HCT116 (cell line): ENCODE measurements at regions not wholly inside any gene's neighbourhood (a gene's known extent, or its start where the extent isn't known, plus 50 kb on each side); places are given as distances from the start of the nearest gene placed in this dataset.

Experiments used
- ATAC-seq: fragments of 200-7000 bp; cut with Tn5 transposase; 2 replicates; pipeline ENCODE4 v1.9.1; 2020; ENCODE audit warnings: mild to moderate bottlenecking, moderate library complexity
- BruUV-seq: library from RNA; stranded (reverse); fragments of 400-500 nt; replicated peaks from 2 replicates; lab custom pipeline; 2021; lab: Mats Ljungman, UMichigan
- CTCF ChIA-PET: fragments of 300-600 bp; sonication (Branson Sonifier 250); formaldehyde crosslinking; loops from one replicate; lab custom pipeline; 2021; ENCODE audit warnings: antibody characterized with exemption; lab: Charles Lee
- POLR2A ChIA-PET: fragments of 300-600, 350-600 bp; sonication (Branson Sonifier 250); formaldehyde crosslinking; loops from one replicate; lab custom pipeline; 2021; ENCODE audit warnings: antibody characterized with exemption; lab: Charles Lee
- RAD21 ChIA-PET, 2 experiments: fragments of 300-600 bp; sonication (Branson Sonifier 250); formaldehyde crosslinking; loops; one replicate each; lab custom pipeline; 2023; ENCODE audit warnings: low total read pairs in 2 of 2; ENCODE audit not compliant: uncharacterized antibody in 2 of 2, unreplicated experiment in 2 of 2, low non-redundant PET in 1 of 2; lab: Charles Lee
- DNase-seq: peaks from one replicate; pipeline ENCODE4 v3.0.0-alpha.2; 2010; ENCODE audit warnings: low read depth, low spot score
- H2AFZ ChIP-seq: fragments of 200-600 bp; shearing (Covaris generic), sonication (generic); 2 replicates; pipeline ENCODE4 v1.6.1; 2017; ENCODE audit warnings: low read depth, mixed run types, mixed read lengths, antibody characterized with exemption, low read length; ENCODE audit not compliant: poor library complexity, severe bottlenecking
- H3K27ac ChIP-seq: 2 replicates; pipeline ENCODE4 v1.5.1; 2012; ENCODE audit warnings: low read depth, low read length
- H3K27me3 ChIP-seq: fragments of 200-600 bp; sonication (generic); 2 replicates; pipeline ENCODE4 v1.6.1; 2016; ENCODE audit warnings: mixed run types, low read length, mixed read lengths; ENCODE audit not compliant: insufficient read depth
- H3K36me3 ChIP-seq, 2 experiments: fragments of 200-500 bp in 1 of 2; fragments of 200-600 bp in 1 of 2; sonication (Bioruptor generic) in 1 of 2; sonication (generic) in 1 of 2; 2 replicates each; pipeline versions ENCODE4 v1.5.1 to v1.6.1; 2014 to 2016; ENCODE audit warnings: low read length in 2 of 2, inconsistent platforms in 1 of 2, mixed read lengths in 1 of 2, mixed run types in 1 of 2; ENCODE audit not compliant: insufficient read depth in 2 of 2, control insufficient read depth in 1 of 2
- H3K4me1 ChIP-seq, 2 experiments: fragments of 200-600 bp in 1 of 2; sonication (generic) in 1 of 2; 2 replicates each; pipeline versions ENCODE4 v1.5.1 to v1.6.1; 2012 to 2017; ENCODE audit warnings: low read length in 2 of 2, inconsistent platforms in 1 of 2, mild to moderate bottlenecking in 1 of 2, mixed read lengths in 1 of 2, mixed run types in 1 of 2, moderate library complexity in 1 of 2; ENCODE audit not compliant: insufficient read depth in 2 of 2, control insufficient read depth in 1 of 2
- H3K4me2 ChIP-seq: fragments of 200-600 bp; sonication (generic); 2 replicates; pipeline ENCODE4 v1.6.1; 2017; ENCODE audit warnings: mixed run types, low read length, mixed read lengths
- H3K4me3 ChIP-seq, 2 experiments: fragments of 200-600 bp in 1 of 2; sonication (generic) in 1 of 2; replicated peaks in 1 of 2; 2 replicates each; pipeline ENCODE4 v1.5.1; 2011 to 2016; ENCODE audit warnings: low read length in 2 of 2, control low read depth in 1 of 2, low read depth in 1 of 2, mild to moderate bottlenecking in 1 of 2, mixed read lengths in 1 of 2, mixed run types in 1 of 2
- H3K79me2 ChIP-seq: fragments of 200-600 bp; sonication (generic); 2 replicates; pipeline ENCODE4 v1.6.1; 2017; ENCODE audit warnings: mild to moderate bottlenecking, mixed run types, low read length, moderate library complexity, mixed read lengths; ENCODE audit not compliant: insufficient read depth
- H3K9ac ChIP-seq: fragments of 200-600 bp; sonication (generic); 2 replicates; pipeline ENCODE4 v1.6.1; 2016; ENCODE audit warnings: low read length, mixed read lengths
- H3K9me2 ChIP-seq: fragments of 200-600 bp; sonication (generic), shearing (Covaris generic); 2 replicates; pipeline ENCODE4 v1.6.1; 2017; ENCODE audit warnings: mixed run types, mild to moderate bottlenecking, moderate library complexity; ENCODE audit not compliant: insufficient read depth
- H3K9me3 ChIP-seq, 2 experiments: fragments of 200-500 bp in 1 of 2; fragments of 200-600 bp in 1 of 2; sonication (Bioruptor generic) in 1 of 2; sonication (generic) in 1 of 2; 2 replicates each; pipeline ENCODE4 v1.6.1; 2014 to 2017; ENCODE audit warnings: low read length in 2 of 2, mixed read lengths in 2 of 2, inconsistent platforms in 1 of 2, low read depth in 1 of 2, mild to moderate bottlenecking in 1 of 2, mixed run types in 1 of 2, moderate library complexity in 1 of 2; ENCODE audit not compliant: control insufficient read depth in 1 of 2, insufficient read depth in 1 of 2
- H4K20me1 ChIP-seq: fragments of 200-600 bp; sonication (generic), shearing (Covaris generic); 2 replicates; pipeline ENCODE4 v1.6.1; 2017; ENCODE audit warnings: mixed run types, mild to moderate bottlenecking, moderate library complexity; ENCODE audit not compliant: insufficient read depth
- CBX3 ChIP-seq: IDR thresholded peaks from 2 replicates; pipeline ENCODE4 v1.6.1; 2012; ENCODE audit warnings: low read depth
- EGR1 ChIP-seq: IDR thresholded peaks from 2 replicates; pipeline ENCODE4 v1.6.1; 2012; ENCODE audit warnings: low read depth
- ELF1 ChIP-seq: IDR thresholded peaks from 2 replicates; pipeline ENCODE4 v1.6.1; 2012; ENCODE audit warnings: low read depth, borderline replicate concordance
- EZH2 ChIP-seq: fragments of 200-600 bp; sonication (generic); IDR thresholded peaks from 2 replicates; pipeline ENCODE4 v1.6.1; 2017; ENCODE audit warnings: antibody characterized with exemption, mixed run types
- EZH2phosphoT487 ChIP-seq: fragments of 200-600 bp; IDR thresholded peaks from 2 replicates; pipeline ENCODE4 v1.6.1; 2018; ENCODE audit warnings: antibody characterized with exemption, borderline replicate concordance
- FOSL1 ChIP-seq: IDR thresholded peaks from 2 replicates; pipeline ENCODE4 v1.6.1; 2012; ENCODE audit warnings: low read depth
- JUND ChIP-seq: IDR thresholded peaks from 2 replicates; pipeline ENCODE4 v1.6.1; 2012
- POLR2A ChIP-seq: IDR thresholded peaks from 2 replicates; pipeline ENCODE4 v1.7.0; 2011; ENCODE audit warnings: borderline replicate concordance; ENCODE audit not compliant: insufficient read depth, insufficient read length; ENCODE audit errors: extremely low read depth
- POLR2AphosphoS5 ChIP-seq: IDR thresholded peaks from 2 replicates; pipeline ENCODE4 v1.6.1; 2011; ENCODE audit warnings: mild to moderate bottlenecking, low read depth, low read length, moderate library complexity
- RAD21 ChIP-seq: IDR thresholded peaks from 2 replicates; pipeline ENCODE4 v1.6.1; 2012; ENCODE audit warnings: low read depth, mild to moderate bottlenecking
- SP1 ChIP-seq: IDR thresholded peaks from 2 replicates; pipeline ENCODE4 v1.6.1; 2012; ENCODE audit warnings: low read depth
- TCF7L2 ChIP-seq: IDR thresholded peaks from 2 replicates; pipeline ENCODE4 v1.7.0; 2011; ENCODE audit warnings: borderline replicate concordance, inconsistent platforms; ENCODE audit not compliant: insufficient read depth, insufficient read length; ENCODE audit errors: extremely low read depth
- YY1 ChIP-seq: IDR thresholded peaks from 2 replicates; pipeline ENCODE4 v1.6.1; 2011; ENCODE audit warnings: low read length, low read depth, moderate library complexity, mild to moderate bottlenecking; ENCODE audit not compliant: insufficient replicate concordance; ENCODE audit errors: extremely low read depth
- ZFX ChIP-seq: fragments of 450-650 bp; IDR thresholded peaks from 2 replicates; pipeline ENCODE4 v1.6.1; 2017
- ZNF274 ChIP-seq: fragments of 200-500 bp; sonication (Bioruptor generic); IDR thresholded peaks from 2 replicates; pipeline ENCODE4 v1.6.1; 2014; ENCODE audit warnings: mild to moderate bottlenecking, low read depth, low read length, inconsistent platforms
- intact Hi-C: fragments of 100-400 bp; cut with micrococcal nuclease; formaldehyde crosslinking; loops from 2 replicates; pipeline ENCODE4 v1.10.0; 2022
- TF ChIP-seq, protein P1 (sequence below): IDR thresholded peaks from 2 replicates; pipeline ENCODE4 v1.6.1; 2012
- TF ChIP-seq, protein P2 (sequence below), 3 experiments: fragments of 200-600 bp in 1 of 3; sonication (generic) in 1 of 3; IDR thresholded peaks in 2 of 3; conservative IDR thresholded peaks in 1 of 3; 2 replicates each; pipeline ENCODE4 v1.5.1; 2012 to 2017; ENCODE audit warnings: low read depth in 2 of 3, low read length in 2 of 3, antibody characterized with exemption in 1 of 3, borderline replicate concordance in 1 of 3, control low read depth in 1 of 3, mild to moderate bottlenecking in 1 of 3, mixed read lengths in 1 of 3, mixed run types in 1 of 3, moderate library complexity in 1 of 3; ENCODE audit not compliant: insufficient read depth in 1 of 3
- TF ChIP-seq, protein P3 (sequence below): IDR thresholded peaks from 2 replicates; pipeline ENCODE4 v1.6.1; 2012

DNA sequence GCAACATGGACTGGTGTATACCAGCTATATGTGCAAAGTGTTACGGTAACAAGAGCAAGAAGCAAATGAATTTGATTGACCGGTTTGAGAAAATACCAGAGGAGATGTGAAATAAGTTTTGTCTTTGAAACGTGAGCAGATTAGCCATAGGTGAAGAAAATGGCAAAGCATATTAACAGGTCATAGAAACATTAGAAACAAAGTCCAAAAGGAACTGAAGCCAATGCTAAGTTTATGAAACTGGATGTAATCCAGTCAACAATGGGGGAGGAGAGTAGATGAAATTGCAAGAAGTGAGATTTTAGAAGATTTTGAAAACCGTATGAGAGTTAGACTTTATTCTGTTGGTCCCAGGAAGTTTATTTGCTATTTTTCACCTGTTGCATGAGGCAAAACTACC lies 1315.4 kb upstream of the CHAC2 start:
- ChIA-PET CTCF (no interaction called here), POLR2A (interaction anchor here (0.6 kb wide), 1 partner anchor 13 kb away, joined by 3 read pairs; no protein-coding TSS in a partner anchor), RAD21 (no interaction called here)
- Histone ChIP-seq H3K9ac (no peak overlapping the region), H4K20me1 (no peaks in the 10 kb centered on the region), H3K27me3 (no peaks in the 10 kb centered on the region), H2AFZ (no peak overlapping the region), H3K4me2 (no peak overlapping the region), H3K9me2 (no peaks in the 10 kb centered on the region), H3K4me3 (no peak overlapping the region), H3K4me1 (no peaks in the 10 kb centered on the region), H3K79me2 (no peaks in the 10 kb centered on the region), H3K36me3 (no peaks in the 10 kb centered on the region), H3K9me3 (no peaks in the 10 kb centered on the region), H3K27ac (no peak overlapping the region)
- ATAC-seq: no peak
- intact Hi-C loops: no loop called here
- BruUV-seq: no TSS peak
- DNase-seq: no peak
- TF ChIP-seq EZH2phosphoT487: no peak
- TF ChIP-seq, protein P1, sequence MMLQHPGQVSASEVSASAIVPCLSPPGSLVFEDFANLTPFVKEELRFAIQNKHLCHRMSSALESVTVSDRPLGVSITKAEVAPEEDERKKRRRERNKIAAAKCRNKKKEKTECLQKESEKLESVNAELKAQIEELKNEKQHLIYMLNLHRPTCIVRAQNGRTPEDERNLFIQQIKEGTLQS: no peak
- TF ChIP-seq FOSL1: no peak
- no peak for TF ChIP-seq YY1
- TF ChIP-seq ELF1: no peak
- no peak for TF ChIP-seq ZNF274
- TF ChIP-seq EGR1: no peak
- no peak for TF ChIP-seq POLR2AphosphoS5
- TF ChIP-seq EZH2: no peak
- TF ChIP-seq SP1: no peak
- no peak for TF ChIP-seq RAD21
- no peak for TF ChIP-seq ZFX

DNA sequence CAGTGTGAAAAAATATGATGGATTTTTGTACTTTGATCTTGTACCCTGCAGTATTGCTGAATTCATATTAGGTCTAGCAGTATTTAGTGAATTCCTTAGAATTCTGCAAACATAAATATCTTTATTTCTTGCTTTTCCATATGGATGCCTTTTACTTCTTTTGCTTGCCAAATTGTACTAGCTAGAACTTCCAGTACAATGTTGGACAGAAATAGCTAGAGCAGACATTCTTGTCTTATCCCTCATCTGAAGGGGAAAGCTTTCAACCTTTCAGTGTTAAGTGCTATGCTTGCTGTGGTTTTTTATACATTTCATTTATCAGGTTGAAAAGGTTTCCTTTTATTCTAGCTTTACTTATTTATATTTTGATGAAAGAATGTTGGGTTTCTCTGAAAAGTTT lies 1321.9 kb upstream of the CHAC2 start:
- H3K27ac ChIP-seq: no peak overlapping the region
- H3K9me2 ChIP-seq: no peaks in the 10 kb centered on the region
- no peaks in the 10 kb centered on the region for H3K36me3 ChIP-seq
- no peak overlapping the region for H3K4me2 ChIP-seq
- DNase-seq: no peak
- no peaks in the 10 kb centered on the region for H4K20me1 ChIP-seq
- H3K79me2 ChIP-seq: no peaks in the 10 kb centered on the region
- TF ChIP-seq RAD21 (no peak), ELF1 (no peak), POLR2A (no peak), ZNF274 (no peak), EZH2phosphoT487 (no peak), SP1 (no peak), EZH2 (no peak), EGR1 (no peak), CBX3 (no peak), TCF7L2 (no peak), JUND (no peak)
- TF ChIP-seq, protein P1: no peak
- TF ChIP-seq, protein P2, sequence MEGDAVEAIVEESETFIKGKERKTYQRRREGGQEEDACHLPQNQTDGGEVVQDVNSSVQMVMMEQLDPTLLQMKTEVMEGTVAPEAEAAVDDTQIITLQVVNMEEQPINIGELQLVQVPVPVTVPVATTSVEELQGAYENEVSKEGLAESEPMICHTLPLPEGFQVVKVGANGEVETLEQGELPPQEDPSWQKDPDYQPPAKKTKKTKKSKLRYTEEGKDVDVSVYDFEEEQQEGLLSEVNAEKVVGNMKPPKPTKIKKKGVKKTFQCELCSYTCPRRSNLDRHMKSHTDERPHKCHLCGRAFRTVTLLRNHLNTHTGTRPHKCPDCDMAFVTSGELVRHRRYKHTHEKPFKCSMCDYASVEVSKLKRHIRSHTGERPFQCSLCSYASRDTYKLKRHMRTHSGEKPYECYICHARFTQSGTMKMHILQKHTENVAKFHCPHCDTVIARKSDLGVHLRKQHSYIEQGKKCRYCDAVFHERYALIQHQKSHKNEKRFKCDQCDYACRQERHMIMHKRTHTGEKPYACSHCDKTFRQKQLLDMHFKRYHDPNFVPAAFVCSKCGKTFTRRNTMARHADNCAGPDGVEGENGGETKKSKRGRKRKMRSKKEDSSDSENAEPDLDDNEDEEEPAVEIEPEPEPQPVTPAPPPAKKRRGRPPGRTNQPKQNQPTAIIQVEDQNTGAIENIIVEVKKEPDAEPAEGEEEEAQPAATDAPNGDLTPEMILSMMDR (IDR thresholded peaks at IDR 0.05 in 2 of 3, conservative IDR thresholded peaks at IDR 0.05 in 1 of 3; ENCODE audit: borderline replicate concordance in 1 of 3, insufficient read depth in 1 of 3, low read depth in 2 of 3, low read length in 2 of 3): no peak
- TF ChIP-seq, protein P3, sequence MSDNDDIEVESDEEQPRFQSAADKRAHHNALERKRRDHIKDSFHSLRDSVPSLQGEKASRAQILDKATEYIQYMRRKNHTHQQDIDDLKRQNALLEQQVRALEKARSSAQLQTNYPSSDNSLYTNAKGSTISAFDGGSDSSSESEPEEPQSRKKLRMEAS: no peak
- TF ChIP-seq, all 23 proteins: peak for 0
- ATAC-seq: no peak
- H3K27me3 ChIP-seq: no peaks in the 10 kb centered on the region
- CTCF ChIA-PET: no interaction called here
- intact Hi-C loops: no loop called here
- POLR2A ChIA-PET: no interaction called here
- peaks cover 0 to 1% of the 10 kb centered on the region in 2 experiments; a peak in 2 of 4 replicates for H3K4me1 ChIP-seq
- no peak overlapping the region for H2AFZ ChIP-seq
- no TSS peak for BruUV-seq
- no peak overlapping the region for H3K4me3 ChIP-seq
- H3K9ac ChIP-seq: no peak overlapping the region
- H3K9me3 ChIP-seq: no peaks in the 10 kb centered on the region
- RAD21 ChIA-PET: no interaction called here
